COLO668 (cell line): ENCODE measurements at regions not wholly inside any gene's neighbourhood (a gene's known extent, or its start where the extent isn't known, plus 50 kb on each side); places are given as distances from the start of the nearest gene placed in this dataset.

ENCODE experiments used
- DNase-seq: peaks from one replicate; lab custom pipeline; 2025; ENCODE audit not compliant: unreplicated experiment; lab: John Stamatoyannopoulos, UW

DNA sequence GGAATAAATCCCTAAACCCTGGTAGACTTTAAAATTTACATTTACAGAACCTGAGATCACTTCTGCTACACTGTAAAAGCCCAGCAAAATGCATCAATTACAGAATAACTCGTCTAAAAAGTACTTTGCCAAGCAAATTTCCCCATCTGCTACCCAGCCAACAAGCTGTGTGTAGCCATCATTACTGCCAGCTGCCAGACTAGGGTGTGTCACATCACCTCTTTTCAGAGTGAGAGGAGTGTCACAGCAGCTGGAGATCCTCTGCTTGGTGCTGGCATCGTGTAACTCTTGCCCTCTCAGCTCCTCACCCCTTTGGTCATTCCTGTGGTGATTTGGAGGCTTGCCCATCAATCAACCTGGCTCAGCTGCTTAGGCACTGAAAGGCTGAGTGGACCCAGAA lies 340.4 kb upstream of the MMADHC start:
- DNase-seq: no peak

DNA sequence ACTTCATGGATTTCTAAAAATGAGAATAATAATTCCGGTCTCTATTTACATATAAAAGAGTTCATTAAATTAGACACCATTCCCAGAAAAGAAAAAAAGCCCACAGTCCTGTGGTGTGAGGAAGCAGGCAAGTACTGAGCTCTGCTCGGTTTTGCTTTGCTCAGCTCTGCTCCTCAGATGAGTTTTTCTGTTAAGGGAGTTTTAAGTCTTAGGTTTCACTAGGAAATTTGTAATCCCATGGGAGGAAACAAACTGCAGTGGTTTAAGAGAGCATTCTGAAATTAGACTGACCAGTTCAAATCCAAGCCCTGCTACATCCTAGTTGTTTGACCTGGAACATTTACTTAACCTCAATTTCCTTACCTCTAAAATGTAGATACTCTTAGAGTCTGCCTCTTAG lies 338.6 kb upstream of the MMADHC start:
- no peak for DNase-seq

DNA sequence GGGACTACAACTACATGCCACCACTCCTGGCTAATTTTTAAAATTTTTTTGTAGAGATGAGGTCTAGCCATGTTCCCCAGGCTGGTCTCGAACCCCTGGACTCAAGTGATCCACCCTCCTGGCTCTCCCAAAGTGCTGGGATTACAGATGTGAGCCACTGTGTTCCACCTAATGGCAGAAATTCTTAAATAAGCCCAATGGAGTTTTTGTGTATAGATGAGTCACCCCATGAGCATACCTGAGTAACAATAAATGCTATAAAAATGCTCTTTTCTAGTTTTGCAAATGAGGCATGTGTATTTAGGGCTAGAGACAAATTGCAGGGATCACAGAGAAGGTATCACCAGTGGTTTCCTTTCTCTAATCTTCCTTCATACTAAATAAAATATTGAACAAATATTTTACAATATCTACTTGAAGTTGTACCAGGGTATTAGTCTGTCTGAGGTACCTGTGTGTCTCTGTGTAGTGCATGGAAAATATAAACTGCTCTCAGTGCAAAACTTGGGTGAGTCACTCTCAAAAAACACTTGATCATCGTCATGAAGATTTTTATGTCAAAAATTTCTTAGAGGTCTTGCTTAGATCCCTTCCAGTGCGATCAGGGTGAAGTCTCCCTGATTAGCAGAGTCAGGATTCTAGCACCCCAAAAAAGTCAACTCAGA lies 337.1 kb upstream of the MMADHC start:
- no peak for DNase-seq

DNA sequence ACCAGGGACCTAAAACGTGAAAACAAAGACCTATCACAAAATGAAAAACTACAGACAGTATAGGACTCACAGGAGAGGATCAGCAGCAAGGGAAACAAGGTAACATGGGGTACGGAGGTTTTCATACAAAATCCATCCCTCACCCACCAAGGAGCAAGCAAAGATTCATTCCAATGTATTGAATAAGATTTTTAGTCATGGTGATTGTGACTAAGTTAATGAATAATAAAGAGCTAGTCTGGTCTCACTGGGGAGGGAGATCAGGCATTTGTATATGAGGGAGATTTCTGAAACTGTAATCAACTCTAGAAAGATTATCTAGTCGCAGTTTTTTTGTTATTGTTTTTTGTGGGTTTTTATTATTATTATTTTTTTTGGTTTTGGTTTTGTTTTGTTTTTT lies 336.5 kb upstream of the MMADHC start:
- DNase-seq: no peak

DNA sequence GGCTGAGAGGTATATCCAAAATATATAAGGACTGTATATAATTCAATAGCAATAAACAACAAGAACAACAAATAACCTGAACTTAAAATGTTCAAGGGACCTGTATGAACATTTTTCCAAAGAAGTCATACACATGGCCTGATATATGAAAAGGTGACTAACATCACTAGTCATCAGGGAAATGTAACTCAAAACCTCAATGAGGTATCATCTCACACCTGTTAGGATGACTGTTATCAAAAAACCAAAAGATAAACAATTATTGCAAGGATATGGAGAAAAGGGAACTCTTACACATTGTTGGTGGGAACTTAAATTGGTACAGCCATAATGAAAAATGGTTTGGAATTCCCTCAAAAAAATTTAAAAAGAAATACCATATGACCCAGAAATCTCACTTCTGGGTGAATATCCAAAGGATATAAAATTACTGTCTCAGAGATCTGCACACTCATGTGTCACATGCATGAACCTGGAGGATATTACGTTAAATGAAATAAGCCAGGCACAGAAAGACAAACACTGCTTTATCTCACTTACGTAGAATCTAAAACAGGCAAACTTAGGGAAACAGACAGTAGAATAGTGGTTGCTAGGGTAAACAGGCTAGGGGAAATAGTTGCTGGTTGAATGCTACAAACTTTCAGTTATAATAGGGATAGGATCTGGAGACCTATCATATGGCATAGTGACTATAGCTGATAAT lies 334.5 kb upstream of the MMADHC start:
- DNase-seq: no peak

DNA sequence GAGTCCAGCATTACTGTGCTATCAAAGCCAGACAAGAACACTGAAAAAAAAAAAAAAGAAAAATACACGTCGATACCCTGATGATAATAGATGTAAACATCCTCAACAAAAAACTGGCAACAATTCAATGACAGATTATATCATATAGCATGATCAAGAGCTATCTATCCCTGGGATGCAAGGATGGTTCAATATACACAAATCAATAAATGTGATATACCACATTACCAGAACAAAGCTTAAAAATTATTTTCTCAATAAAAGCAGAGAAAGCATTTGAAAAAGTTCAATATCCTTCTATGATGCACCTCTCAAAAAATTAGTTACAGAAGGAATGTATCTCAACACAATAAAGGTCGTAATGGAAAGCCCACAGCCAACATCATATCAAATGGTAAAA lies 332.8 kb upstream of the MMADHC start:
- DNase-seq: no peak

DNA sequence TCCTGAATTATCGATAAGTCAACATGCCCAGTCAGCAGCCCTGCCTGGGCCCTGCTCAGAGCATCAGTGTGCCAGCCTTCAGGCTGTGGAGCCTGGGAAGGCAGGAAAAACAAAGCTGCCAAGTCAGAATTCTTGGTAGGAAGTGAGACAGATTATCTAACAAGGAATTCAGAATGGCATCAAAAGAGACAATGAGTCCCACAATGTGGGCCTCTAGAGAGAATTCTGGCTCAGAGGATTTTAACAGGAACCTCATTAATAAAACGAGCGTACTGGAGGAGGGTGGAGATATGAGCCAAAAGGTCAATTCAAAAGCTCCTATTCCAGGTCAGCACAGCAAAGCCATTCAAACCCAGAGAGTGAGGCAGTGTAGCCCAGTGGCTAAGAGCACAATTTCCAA lies 327.6 kb upstream of the MMADHC start:
- no peak for DNase-seq

DNA sequence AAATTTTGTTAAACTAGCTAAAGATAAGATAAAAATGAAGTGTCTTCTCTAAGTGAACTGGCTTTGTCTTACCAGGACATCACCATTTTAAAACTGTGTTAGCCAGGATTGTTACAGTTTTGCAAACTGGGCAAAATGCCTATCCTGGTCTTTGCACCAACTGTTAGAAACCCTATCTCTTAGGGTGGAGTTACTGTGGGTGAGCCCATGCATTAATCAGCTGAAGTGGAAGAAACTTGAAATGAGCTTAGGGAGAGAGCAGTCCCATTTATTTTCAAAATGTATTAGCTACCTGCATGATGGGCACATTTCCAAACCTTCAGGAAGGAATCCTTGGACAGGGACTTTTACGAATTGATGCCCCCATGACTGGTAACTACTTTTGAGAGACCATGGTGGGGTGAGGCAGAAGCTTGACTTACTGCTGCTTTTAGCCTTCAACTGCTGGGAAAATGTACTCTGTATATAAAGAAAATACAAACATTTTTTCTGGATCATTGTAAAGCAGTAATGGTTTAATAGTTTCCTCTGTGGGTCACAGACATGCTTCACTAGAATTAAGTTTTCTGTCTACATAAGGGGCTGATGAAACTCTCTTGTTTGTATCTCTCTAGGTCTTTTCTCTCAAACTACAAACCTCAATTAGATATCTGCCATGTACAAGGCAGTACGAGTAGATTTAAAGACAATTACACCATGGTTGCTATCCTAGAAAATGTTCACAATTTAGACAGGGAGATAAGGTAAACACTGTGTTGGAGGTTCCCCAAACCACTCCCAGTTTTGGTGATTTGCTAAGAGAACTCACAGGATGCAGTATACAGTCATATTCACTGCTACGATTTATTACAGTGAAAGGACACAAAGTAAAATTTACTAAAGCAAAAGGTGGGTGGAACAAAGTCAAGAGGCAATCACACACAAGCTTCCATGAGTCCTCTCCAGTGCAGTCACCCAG lies 321.4 kb upstream of the MMADHC start:
- no peak for DNase-seq

DNA sequence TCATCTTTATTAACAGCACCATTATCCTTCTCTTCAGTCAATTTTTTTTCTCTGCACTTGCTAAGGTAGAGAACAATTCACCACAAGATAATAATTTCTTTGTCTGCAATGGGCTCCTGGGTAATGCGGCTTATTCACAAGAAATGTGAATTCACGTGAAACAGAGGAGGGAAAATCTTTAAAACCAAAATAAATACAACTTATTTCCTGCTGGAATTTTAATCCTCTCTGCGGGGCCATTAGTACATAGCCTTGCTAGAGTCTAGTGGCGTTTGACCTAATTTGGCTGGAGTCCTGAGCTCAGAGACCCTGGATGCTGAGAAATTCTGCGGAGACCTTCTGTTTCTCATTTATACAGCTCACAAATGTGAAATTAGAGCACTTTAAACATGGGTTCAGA lies 319.3 kb upstream of the MMADHC start:
- no peak for DNase-seq

DNA sequence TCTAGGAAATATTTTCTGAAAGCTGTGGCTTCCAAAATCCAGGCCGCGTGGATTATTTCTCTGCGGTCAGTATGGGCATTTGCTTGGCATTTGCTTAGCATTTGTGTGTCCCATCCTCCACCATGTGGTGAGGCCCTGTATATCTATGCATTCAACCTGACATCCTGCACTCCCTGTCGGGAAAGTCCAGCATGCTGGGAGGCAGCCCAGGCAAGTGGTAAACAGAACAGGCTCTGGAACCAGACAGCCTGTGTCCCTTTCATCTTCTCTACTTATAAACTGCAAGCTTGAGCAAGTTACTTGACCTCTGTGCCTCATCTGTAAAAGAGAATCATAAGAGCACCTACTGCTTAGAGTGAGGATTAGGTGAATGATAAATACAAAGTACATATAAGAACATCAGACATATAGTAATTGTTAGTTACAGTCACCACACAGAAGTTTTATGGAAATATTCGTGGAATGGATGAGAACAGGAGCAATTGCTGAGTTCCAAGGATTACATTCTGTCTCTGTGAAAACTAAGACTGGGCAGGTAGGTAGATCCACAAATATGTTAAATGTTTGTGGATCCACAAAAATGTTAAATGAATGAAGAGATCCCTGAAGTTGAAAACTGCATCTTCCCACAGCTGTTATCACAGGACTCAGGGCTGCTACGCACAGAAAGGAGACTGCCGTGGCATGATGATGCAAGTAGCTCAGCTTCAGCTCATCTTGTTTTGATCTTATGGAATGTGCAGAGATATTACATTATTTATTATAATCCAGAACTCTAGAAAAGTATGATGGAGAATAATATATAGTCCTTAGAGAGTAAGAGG lies 317.0 kb upstream of the MMADHC start:
- DNase-seq: no peak

DNA sequence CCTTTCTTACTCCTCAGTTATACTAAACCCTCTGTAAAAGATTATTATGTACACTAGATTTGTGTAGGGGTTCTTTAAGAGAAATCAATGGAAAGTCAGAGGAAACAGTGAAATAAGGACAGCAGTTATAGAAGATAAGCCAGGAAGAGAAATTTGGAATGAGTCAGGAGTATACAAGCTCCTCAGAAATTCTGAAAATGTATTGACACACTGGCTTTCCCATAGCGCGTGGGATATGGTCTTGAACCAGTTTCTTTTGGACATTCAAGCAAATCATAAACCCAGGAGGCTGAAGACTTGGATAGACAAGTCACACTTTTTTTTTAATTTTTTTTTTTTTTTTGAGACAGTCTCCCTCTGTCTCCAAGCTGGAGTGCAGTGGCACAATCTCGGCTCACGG lies 316.1 kb upstream of the MMADHC start:
- no peak for DNase-seq

DNA sequence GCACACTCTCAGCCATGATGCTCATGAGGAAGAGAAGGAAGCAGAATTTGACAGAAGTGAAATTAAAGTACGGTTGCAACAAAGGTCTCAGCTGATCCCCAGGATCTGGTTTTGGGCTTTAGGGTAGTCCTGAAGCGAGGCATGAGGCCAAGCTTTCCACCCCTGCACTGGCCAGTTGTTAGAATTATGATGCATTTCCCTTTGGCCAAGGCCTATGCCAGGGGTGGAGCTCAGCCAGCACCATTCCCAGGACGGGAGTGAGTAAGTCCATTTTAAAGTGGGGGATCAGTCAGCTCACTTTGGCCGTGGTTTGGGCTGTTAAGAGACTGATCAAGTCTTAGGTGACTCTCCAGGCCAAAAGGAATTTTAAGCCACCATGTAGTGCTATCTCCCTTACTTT lies 314.5 kb upstream of the MMADHC start:
- DNase-seq: no peak

DNA sequence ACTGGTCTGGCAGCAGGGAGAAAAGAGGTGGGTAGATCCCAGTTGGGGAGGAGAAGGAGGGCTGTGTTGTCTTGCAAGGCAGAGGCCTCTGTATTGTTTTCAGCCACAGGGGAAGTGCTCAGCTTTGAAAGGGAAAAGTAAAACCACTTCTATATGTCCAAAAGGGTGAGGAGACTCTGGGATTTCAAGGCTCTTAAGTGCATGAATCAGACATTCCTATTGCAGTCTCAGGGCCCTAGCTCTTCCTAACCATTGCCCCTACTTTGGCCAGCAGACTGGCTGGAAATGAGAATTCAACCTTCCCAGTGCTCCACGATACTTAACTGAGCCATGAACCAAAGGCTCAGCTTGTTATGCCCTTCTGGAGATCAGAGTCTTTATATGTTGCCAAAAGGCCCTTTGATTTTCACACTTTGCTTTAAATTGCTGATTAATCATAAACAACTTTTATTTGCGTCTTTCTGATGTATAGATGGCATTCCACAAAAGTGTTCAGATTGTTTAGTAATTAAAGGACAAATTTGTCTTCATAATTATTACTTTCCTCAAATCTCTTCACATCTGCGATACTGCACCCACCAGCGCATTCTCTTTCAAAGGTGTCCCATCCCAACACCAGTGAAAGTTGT lies 313.8 kb upstream of the MMADHC start:
- no peak for DNase-seq

DNA sequence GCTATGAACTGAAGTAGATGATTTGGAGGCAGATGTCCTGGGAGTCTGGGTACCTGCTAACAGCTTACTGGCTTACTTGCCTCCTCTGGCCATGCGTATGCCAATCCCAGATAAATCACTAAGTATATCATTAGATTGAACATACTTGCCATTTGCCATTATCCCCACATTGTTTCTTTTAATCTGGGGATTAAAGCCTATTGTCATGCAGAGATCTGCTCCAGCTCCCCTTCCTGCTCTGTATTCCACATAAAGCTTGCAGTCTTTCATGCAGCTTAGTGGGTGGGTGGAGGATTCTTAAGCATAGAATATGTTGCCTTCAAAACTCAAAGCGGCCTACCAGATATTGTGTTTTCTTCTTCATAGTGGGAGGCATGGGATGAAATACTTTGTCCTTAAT lies 311.8 kb upstream of the MMADHC start:
- DNase-seq: no peak

DNA sequence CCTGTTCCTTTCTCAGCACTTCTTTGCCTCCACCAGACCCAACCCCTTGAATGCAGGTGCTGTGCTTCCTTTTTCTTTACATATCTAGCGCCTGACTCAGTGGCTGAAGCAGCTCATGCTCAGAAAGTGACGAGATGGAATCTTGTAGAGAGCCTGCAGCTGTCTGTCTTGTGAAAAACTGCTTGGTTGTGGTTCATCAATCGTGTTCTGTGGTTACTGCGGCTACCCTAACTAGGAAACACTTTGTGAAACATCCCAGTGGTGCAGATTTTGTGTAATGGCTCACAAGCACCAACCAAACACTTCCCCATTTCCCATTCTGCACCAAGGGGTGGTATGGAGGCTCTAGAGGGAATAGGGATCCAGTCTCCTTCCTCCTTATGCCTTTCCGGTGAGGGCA lies 307.2 kb upstream of the MMADHC start:
- no peak for DNase-seq

DNA sequence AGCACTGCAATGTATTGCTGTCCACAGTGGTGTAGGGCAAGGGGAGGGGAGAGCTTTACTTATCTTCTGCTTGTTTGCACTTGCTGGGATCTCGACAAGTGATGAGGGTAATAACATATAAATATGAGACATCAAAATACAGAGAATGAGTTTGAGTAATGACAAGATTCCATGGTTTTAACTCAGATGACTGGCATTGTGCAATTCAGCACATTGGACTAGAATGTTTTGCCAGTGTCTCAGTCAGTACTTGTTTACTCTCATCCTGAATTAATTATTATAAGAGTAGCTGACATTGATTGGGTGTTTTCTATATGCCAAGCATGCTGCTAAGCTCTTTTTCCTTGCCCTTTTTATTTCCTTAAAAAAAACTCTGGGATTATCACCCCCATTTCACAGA lies 306.7 kb upstream of the MMADHC start:
- no peak for DNase-seq

DNA sequence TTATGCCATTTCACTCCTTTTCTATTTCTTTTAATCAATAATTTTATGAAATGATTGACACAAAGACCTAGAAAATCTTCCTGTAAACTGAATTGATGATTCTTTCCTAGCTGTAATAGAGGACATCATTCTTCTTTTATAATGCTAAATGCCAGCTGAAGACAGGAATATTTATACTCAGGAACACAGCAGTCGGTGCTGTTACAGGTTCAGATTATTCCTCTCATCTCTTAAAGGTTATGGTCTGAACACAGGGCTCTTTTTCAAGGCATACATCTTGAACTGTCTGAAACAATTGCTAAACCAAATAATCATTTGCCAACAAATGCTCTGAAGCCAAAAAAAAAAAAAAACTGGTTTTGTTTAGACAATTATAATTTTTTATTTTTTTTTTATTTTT lies 305.0 kb upstream of the MMADHC start:
- DNase-seq: no peak

DNA sequence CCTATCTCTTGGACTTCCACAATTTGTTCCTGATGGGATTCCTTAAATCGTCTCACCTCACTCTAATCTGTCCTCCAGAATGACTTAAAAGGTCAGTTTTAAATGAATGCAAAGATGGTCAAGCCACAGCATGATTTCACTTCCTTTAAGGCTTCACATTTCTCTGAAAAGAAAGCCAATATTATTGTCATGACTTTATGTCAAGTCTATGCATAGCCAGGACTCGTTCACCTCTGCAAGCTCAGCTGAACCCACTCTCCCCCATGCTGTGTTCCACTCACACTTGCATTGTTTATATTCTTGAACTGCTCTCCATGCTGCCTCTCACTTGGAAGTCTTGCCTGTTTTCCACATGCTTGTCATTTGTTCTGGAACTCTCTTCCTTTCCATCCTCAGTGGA lies 298.4 kb upstream of the MMADHC start:
- DNase-seq: no peak

DNA sequence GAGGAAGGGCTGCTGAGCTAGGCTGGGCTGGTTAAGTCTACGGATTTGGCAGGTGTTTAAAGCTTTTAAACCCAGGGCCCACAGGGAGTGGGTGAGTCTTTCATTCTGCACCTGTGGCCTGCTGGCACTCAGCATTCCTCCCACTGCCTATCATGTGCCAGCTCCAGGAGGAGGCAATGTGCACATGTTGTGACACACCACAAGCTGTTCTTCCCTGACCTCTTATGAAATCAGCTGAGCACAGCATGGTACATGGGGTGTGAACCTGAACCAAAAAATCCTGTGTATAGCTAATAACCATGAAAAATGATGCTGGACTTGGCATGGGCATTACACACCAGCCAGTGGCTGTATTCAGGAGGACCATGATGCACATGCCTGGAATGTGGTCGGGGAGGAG lies 297.9 kb upstream of the MMADHC start:
- DNase-seq: peak; percentile 83

DNA sequence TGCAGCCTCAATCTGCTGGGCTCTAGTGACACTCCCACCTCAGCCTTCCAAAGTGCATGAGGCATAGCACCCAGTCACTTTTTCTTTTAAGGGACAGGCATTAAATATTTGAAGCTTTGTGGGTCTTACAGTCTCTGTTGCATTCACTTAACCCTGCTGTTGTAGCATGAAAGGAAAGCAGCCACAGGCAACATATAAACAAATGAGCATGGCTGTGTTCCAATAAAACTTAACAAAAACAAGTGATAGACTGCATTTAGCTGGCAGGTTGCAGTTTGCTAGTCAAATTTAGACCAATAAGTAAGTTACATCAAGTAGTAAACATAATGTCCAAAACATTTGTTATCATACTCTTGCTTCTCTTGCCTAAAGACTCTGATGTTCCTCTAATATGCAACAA lies 297.3 kb upstream of the MMADHC start:
- no peak for DNase-seq

DNA sequence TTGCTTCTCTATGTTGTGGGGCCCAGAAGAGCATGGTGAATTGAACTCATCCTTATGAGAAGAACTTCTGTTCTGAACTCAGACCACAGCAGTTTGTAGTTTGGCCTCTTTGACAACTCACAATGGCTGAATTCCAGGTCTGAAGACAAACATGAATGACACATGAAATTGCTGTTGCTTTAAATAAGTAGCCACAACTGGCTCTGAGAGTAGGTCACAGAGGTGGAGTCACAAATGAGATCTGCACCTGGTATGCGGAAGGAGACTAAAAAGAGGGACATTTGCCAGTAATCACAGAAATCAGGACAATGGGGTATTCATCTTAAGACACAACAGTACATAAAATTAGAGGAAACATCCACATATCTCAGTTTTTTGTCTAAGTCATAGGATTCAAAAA lies 290.3 kb upstream of the MMADHC start:
- no peak for DNase-seq
